ENCODE measurements at regions not wholly inside any gene's neighbourhood (a gene's known extent, or its start where the extent isn't known, plus 50 kb on each side); places are given as distances from the start of the nearest gene placed in this dataset.

- Histone ChIP-seq H3K27me3 (replicated peaks in 1 of 4; ENCODE audit: control insufficient read depth in 3 of 4, extremely low read depth in 1 of 4, insufficient read depth in 3 of 4, low read length in 3 of 4) (no peaks in the 10 kb centered on the region), H3K4me3 (ENCODE audit: extremely low read depth in 1 of 4, insufficient read depth in 2 of 4, low read depth in 3 of 4, low read length in 4 of 4) (no peak overlapping the region)
- TF ChIP-seq KDM1A (IDR thresholded peaks at IDR 0.05; ENCODE audit: borderline replicate concordance, low read length) (no peak), CBX8 (IDR thresholded peaks at IDR 0.05; ENCODE audit: borderline replicate concordance, low read depth, low read length) (no peak), TBP (IDR thresholded peaks at IDR 0.05; ENCODE audit: low read depth, low read length) (no peak), EZH2 (IDR thresholded peaks at IDR 0.05; ENCODE audit: low read depth, low read length, severe bottlenecking) (no peak), NANOG (IDR thresholded peaks at IDR 0.05; ENCODE audit: insufficient read depth, low read depth, low read length, poor library complexity, severe bottlenecking) (no peak), ZNF274 (IDR thresholded peaks at IDR 0.05; ENCODE audit: borderline replicate concordance, extremely low read depth, low read length) (no peak), CHD1 (IDR thresholded peaks at IDR 0.05; ENCODE audit: low read depth, low read length) (no peak), HDAC2 (IDR thresholded peaks at IDR 0.05; ENCODE audit: borderline replicate concordance in 1 of 2, low read depth in 2 of 2, low read length in 2 of 2) (no peak), SIRT6 (IDR thresholded peaks at IDR 0.05; ENCODE audit: low read length) (no peak)
- TF ChIP-seq, protein P1, sequence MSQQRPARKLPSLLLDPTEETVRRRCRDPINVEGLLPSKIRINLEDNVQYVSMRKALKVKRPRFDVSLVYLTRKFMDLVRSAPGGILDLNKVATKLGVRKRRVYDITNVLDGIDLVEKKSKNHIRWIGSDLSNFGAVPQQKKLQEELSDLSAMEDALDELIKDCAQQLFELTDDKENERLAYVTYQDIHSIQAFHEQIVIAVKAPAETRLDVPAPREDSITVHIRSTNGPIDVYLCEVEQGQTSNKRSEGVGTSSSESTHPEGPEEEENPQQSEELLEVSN (IDR thresholded peaks at IDR 0.05): no peak
- TF ChIP-seq, protein P2, sequence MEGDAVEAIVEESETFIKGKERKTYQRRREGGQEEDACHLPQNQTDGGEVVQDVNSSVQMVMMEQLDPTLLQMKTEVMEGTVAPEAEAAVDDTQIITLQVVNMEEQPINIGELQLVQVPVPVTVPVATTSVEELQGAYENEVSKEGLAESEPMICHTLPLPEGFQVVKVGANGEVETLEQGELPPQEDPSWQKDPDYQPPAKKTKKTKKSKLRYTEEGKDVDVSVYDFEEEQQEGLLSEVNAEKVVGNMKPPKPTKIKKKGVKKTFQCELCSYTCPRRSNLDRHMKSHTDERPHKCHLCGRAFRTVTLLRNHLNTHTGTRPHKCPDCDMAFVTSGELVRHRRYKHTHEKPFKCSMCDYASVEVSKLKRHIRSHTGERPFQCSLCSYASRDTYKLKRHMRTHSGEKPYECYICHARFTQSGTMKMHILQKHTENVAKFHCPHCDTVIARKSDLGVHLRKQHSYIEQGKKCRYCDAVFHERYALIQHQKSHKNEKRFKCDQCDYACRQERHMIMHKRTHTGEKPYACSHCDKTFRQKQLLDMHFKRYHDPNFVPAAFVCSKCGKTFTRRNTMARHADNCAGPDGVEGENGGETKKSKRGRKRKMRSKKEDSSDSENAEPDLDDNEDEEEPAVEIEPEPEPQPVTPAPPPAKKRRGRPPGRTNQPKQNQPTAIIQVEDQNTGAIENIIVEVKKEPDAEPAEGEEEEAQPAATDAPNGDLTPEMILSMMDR (IDR thresholded peaks at IDR 0.05; ENCODE audit: control extremely low read depth in 1 of 3, insufficient read depth in 1 of 3, low read depth in 1 of 3, low read length in 3 of 3): no peak
Measured at GRCh38 chr1:55338448-55338820, 123.3 kb upstream of the USP24 start.

More at GRCh38 chr1:55338448-55338820, 123.3 kb upstream of the USP24 start:
- Histone ChIP-seq H2BK5ac (ENCODE audit: low read depth, low read length) (no peak overlapping the region), H2BK15ac (ENCODE audit: low read length) (no peak overlapping the region), H3K18ac (ENCODE audit: extremely low read depth, low read length) (no peak overlapping the region), H3K4ac (replicated peaks; ENCODE audit: insufficient read length, low read depth, low read length) (no peak overlapping the region), H3K23ac (ENCODE audit: insufficient read length) (no peak overlapping the region), H3K4me1 (replicated peaks in 1 of 4; ENCODE audit: control insufficient read depth in 3 of 4, insufficient read depth in 4 of 4, low read length in 3 of 4) (no peaks in the 10 kb centered on the region; a peak in 1 of 7 replicates), H3K9ac (replicated peaks in 1 of 4; ENCODE audit: extremely low read depth in 1 of 4, low read depth in 3 of 4, low read length in 3 of 4) (no peak overlapping the region), H3K56ac (replicated peaks; ENCODE audit: insufficient read length, low read depth, low read length) (no peak overlapping the region), H2AFZ (ENCODE audit: low read length) (no peak overlapping the region), H2BK120ac (replicated peaks; ENCODE audit: low read depth, low read length) (no peak overlapping the region), H3K79me2 (ENCODE audit: control insufficient read depth in 1 of 2, insufficient read depth in 2 of 2, low read length in 2 of 2) (no peaks in the 10 kb centered on the region), H4K8ac (ENCODE audit: extremely low read depth, insufficient read depth, low read length) (no peak overlapping the region), H3K36me3 (ENCODE audit: control insufficient read depth in 2 of 4, insufficient read depth in 4 of 4, low read length in 3 of 4) (no peaks in the 10 kb centered on the region; a peak in 1 of 8 replicates), H3K9me3 (ENCODE audit: insufficient read depth in 2 of 2, low read depth in 1 of 2, low read length in 1 of 2) (peaks cover 0 to 6% of the 10 kb centered on the region in 2 experiments; a peak in 1 of 4 replicates), H3K79me1 (ENCODE audit: low read depth, low read length) (no peaks in the 10 kb centered on the region), H2BK20ac (ENCODE audit: low read length) (no peak overlapping the region), H3K23me2 (ENCODE audit: low read depth, low read length) (no peaks in the 10 kb centered on the region), H3K27ac (ENCODE audit: low read depth, low read length) (no peak overlapping the region), H2BK12ac (ENCODE audit: low read depth, low read length) (no peak overlapping the region), H3K14ac (ENCODE audit: insufficient read length) (no peak overlapping the region), H4K91ac (replicated peaks; ENCODE audit: insufficient read length, low read length) (no peak overlapping the region), H3K4me2 (ENCODE audit: insufficient read depth in 1 of 2, low read depth in 2 of 2, low read length in 2 of 2) (no peak overlapping the region), H2AK5ac (ENCODE audit: low read depth, low read length) (no peak overlapping the region), H4K5ac (ENCODE audit: insufficient read length, low read depth, low read length) (no peak overlapping the region), H4K20me1 (replicated peaks in 1 of 2; ENCODE audit: control insufficient read depth in 1 of 2, insufficient read depth in 2 of 2, low read length in 2 of 2) (no peaks in the 10 kb centered on the region)
- FAIRE-seq (no peak), DNase-seq (ENCODE audit: low read depth in 1 of 2, low spot score in 2 of 2) (no peak)
- CTCF ChIA-PET (ENCODE audit: partially characterized antibody): interaction anchor here (0.9 to 3.3 kb wide), 16 partner anchors 9 to 195 kb away, joined by 3 to 45 read pairs (median 9); no protein-coding TSS in a partner anchor
- 74% methylated on average over 3 of the region's 3 CpGs; no CpG with 5 or more reads in 1 of the 2 experiments for WGBS, 2 experiments (ENCODE audit: extremely low coverage in 1 of 2, insufficient coverage in 1 of 2, insufficient read length in 1 of 2, insufficient replicate concordance in 2 of 2, low coverage in 1 of 2, low lambda C conversion rate in 2 of 2, missing lambda C conversion rate in 1 of 2)
- POLR2A ChIA-PET (ENCODE audit: partially characterized antibody): no interaction called here
